Stimulated activated CD4-positive, alpha-beta T cell treated with anti-CD3 and anti-CD28 coated beads, Interleukin-1b, Interleukin-23, amount 100 ng/mL, for 48 hours (primary cell): ENCODE measurements at regions not wholly inside any gene's neighbourhood (a gene's known extent, or its start where the extent isn't known, plus 50 kb on each side); places are given as distances from the start of the nearest gene placed in this dataset.

ENCODE experiments used
- DNase-seq: peaks from one replicate; pipeline ENCODE4 v3.0.0-alpha.2; 2020

- no peak for DNase-seq
Measured at GRCh38 chr13:80235166-80235966, 105.6 kb downstream of the SPRY2 start.

DNA sequence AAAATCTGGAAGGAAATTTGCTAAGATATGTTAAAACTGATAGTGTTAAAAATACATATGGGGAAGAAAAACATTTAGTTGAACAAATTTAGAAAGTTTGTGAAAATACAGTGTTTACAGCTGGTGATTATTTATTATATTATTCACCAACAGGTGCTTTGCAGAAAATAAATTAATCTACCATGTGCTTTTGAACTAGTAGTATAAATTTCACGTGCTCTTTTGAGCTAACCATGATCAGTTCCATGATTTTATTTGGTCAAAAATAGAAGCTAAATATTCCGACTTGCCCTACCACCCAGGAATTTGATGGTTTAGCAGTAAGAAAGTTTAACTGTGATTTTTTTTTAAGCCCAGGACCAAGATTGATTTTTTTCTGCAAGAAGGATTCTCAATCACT lies 113.3 kb downstream of the SPRY2 start:
- DNase-seq, result no peak

DNA sequence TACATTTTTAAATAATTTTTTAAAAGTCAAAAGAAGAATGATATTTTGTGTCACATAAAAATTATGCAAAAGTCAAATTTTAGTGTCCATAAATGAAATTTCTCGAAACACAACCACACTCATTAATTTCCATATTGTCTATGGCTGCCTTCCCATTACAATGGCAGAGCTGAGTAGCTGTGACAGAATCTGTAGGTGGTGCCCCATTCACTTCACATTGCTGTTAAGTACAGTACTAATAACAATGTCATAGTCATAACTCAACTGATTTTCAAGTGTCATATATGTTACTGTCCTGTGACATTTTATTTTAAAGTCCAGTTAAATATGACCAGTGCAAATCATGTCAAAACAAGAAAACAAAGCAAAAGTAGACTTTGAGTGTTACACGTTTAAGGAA lies 114.3 kb downstream of the SPRY2 start:
- no peak for DNase-seq

GRCh38 chr13:80224468-80224867 lies 116.5 kb downstream of the SPRY2 start:
- DNase-seq, result no peak

DNA sequence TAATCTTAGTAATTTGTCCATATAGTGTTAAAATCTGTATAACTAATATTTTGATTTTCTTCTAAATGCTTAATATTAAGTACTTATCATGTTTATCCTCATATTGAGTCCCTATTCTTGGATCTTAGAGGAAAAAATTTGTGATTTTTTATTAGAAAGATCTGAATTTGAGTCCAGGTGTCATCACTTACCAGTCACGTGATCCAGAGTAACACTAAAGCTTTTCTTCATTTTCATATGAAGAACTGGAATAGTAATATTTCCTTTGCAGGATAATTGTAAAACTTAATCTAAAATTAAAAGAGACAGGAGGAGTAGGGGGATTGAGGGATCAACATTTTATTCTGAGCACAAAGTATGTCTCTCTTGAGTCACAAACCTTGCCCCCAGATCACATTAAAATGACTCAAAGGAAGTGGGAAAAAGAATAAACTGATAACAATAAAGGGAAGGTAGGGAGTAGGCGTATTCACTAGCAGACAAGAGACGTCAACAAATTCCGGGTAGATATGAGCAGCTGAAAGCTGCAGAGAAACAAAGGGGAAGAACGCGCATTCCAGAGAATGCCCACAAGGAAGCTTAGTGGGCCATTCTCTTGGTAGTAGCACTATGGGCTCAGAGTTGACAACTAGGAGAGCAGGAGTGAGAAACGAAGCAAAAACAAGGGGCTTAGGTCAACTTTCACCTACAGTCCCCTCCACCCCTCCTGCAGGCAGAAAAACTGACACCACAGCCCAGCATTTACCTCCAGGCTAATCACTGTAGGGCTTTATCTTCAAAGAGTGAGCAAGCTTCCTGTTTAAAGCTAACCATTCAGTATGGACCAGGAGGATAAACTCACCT lies 123.1 kb downstream of the SPRY2 start:
- no peak for DNase-seq

GRCh38 chr13:80215368-80215767 lies 125.6 kb downstream of the SPRY2 start:
- no peak for DNase-seq

- DNase-seq, result no peak
Measured at GRCh38 chr13:80214521-80214991, 126.4 kb downstream of the SPRY2 start.

DNA sequence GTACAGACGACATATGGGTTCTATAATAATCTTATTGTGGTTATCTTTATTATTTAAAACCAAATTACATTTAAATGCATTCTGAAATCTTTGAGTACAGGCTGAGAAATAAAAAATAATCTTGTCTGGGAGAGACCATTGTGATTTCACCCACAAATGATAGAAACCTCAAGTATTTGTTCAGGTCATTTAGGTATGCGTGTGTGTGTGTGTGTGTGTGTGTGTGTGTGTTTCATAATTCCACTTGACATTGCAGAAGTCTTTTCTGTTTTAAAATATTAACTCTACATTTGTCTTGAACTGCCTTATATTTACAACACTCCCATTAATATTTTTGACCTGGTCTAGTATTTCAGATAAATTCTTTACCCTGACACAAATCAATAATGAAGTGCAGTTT lies 126.9 kb downstream of the SPRY2 start:
- DNase-seq, result no peak

DNA sequence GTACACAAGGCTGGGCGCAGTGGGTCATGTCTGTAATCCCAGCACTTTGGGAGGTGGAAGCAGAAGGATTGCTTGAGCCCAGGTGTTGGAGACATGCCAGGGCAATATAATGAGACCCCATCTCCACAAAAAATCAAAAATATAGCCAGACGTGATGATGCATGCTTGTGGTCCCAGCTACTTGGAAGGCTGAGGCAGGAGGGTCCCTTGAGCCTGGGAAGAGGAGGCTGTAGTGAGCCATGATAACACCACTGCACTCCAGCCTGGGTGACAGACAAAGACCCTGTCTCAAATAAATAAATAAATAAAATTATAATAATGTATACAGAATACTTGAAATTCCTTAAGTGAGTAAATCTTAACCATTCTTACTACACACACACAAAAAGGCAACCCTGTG lies 127.7 kb downstream of the SPRY2 start:
- DNase-seq, result no peak

DNA sequence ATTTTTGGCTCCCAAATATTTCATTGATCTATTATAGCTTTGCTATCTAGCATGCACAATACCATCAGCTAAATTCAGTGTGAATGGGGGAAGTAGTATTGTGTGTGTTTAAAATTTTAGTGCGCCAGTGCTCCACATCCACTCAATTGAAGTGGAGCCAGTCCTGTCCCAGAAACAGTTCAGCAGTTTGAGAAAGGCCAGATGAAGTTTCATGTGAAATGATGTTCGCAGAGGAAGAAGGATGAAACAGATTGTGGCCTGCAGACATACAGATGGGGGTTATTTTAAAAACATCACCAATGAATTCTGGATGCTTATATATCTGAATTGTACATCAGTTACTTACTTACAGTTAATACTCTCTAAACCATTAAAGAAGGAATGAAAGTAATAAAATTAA lies 129.4 kb downstream of the SPRY2 start:
- no peak for DNase-seq

DNA sequence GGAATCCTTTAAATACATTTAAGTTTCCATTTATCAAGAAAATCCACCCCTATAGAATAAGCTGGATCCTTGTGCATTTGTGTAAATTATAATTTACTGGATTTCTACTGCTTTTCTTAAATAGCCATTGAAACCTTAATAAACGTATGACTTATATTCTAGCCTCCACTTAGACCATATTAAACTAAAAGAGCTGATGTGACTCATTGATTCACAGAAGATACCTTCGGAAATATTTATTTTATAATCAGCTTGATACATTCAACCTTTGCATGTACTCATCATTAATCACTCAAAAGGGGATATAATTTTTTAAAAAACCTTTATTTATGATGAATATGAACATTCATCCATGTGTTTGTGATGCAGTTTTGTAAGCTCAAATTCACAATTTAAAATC lies 136.3 kb downstream of the SPRY2 start:
- no peak for DNase-seq

GRCh38 chr13:80203496-80203895 lies 137.4 kb downstream of the SPRY2 start:
- DNase-seq, result no peak

DNA sequence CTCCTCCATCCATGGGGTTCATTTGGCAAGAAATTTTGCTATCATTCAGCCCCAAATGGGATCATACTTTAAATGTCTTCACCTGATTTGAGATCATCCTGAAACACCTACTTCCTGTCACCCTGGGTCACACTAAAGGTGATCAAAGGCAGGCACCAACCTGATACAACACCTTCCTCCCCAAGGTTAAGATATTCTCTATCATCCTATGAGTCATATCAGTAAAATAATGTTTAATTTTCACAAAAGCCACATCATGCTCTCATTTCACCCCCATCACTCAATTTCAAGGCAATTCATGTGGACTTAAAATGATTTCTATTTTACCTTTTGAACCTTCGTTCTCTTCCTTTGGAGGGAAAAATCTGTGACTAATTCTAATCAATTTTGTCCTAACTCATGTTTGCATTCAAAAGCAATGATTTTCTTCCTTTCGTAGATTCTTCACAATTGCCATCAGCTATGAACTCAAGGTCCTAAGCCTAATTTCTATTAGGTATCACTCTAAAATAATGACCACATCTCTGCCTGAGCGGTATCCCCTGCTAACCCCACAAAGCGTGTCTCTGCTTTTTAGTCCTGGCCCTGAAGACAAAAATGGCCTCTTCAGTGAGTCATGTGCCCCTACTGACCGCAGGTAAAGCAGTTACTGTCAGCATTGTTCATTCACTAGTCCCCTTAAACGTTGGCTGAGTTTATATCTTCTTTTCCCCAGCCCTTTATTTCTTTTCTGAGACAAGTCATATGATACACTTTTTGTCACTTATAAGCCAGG lies 139.0 kb downstream of the SPRY2 start:
- DNase-seq, result no peak

DNA sequence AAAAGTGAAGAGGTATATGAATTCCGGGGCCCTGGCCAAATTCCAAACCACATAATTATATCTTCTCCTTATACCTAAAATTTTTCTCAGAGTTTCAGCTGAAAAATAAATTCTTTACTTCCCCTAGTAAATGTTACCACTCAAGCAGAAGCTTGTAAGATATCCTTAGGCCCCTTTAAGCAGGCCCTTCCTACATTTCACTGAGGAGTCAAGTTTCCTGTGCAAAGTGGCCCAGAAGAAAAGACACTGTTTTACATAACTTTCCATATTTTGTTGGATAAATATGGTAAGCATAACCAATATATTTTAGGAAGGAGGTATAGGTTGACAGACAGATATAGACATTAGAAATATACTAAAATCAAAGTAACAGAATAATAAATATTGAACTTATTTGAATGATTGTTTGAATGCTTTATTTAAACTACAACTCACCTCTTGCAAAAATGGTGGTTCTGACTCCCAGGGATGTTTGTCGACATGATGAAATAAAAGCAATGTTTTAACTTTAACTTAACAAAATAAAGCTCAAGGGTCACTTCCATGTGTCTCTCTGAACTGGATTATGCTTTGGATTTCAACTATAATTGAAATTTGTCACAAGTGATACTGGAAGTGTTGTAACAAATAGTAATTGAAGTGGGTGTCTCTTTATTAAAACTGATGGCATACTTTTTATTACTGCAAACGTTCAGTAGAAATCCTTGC lies 141.2 kb downstream of the SPRY2 start:
- no peak for DNase-seq

DNA sequence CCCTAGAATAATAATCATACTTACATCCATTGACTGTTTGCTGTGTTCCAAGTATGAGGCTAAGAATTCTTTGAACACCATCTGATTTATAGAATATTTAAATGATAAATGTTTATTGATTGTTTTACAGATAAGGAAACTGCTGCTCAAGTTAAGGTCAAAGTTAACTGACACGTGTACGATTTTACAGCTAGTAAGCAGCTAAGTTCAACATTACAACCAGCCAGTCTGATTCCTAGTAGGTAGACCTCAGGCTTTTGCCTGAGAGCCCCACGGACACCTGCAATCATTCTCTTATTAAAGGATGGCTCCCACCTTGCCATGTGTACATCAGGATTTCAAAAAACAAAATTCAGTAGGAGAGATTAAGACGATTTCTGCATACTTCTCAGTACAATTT lies 141.9 kb downstream of the SPRY2 start:
- DNase-seq, result no peak

GRCh38 chr13:80196756-80197155 lies 144.2 kb downstream of the SPRY2 start:
- DNase-seq, result no peak

- DNase-seq, result no peak
Measured at GRCh38 chr13:80195649-80196048, 145.3 kb downstream of the SPRY2 start.

DNA sequence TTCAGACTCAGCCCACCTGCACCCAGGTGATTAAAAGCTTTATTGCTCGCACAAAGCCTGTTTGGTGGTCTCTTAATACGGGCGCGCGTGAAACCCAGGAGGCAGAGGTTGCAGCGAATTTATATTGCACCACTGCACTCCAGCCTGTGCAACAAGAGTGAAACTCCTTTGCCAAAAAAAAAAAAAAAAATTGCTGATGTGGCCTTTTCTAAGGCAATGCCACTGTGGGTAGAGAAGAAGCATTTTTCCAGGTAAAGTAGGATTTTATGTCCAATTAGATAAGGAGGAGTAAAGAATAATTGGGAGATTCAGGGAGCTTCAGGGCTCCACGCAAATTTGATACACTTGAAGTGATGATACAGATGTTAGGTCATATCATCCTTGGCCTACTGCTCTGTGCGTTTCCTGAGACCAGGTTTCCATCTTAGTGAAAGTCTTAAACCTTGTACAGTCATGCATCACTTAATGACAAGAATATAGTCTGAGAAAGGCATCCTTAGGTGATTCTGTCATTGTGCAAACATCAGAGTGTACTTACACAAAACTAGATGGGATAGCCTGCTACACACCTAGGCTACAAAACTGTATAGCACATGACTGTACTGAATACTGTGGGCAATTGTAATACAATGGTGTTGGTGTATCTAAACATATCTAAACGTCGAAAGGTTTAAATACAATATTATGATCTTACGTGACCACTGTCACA lies 150.9 kb downstream of the SPRY2 start:
- no peak for DNase-seq

- no peak for DNase-seq
Measured at GRCh38 chr13:80180740-80181355, 160.1 kb downstream of the SPRY2 start.

GRCh38 chr13:80177327-80177726 lies 163.6 kb downstream of the SPRY2 start:
- no peak for DNase-seq

- DNase-seq, result no peak
Measured at GRCh38 chr13:80173224-80173623, 167.7 kb downstream of the SPRY2 start.

DNA sequence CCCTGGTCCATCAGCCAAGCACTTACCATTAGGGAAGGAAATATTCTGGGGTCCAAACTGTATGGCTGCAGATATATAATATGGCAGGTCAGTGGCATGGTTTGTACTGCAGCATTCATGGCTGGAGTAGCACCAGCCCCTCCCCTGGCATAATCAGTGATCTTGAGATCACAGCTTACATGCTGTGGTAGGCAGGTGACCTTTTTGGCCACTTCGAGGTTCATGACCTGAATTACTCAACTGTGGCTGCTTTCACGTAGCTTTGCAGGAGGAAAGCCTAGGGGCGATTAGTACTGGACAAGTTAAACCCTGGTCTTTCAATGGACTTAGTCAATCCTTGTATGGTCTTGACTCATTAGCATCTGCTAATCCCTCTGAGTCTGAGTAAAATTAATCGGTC lies 169.8 kb downstream of the SPRY2 start:
- no peak for DNase-seq
